Sigmoid colon (tissue), 4 donors: ENCODE measurements at regions not wholly inside any gene's neighbourhood (a gene's known extent, or its start where the extent isn't known, plus 50 kb on each side); places are given as distances from the start of the nearest gene placed in this dataset.

Source experiments
- EP300 ChIP-seq, 4 donors: sonication (generic); formaldehyde crosslinking; IDR thresholded peaks; one replicate each; pipeline ENCODE4 v1.6.1; 2017; ENCODE audit warnings: antibody characterized with exemption in 4 of 4
- POLR2A ChIP-seq, 2 donors: fragments of 450-650 bp; IDR thresholded peaks; one replicate each; pipeline ENCODE4 v1.6.1; 2016; ENCODE audit warnings: antibody characterized with exemption in 2 of 2, mild to moderate bottlenecking in 2 of 2, moderate library complexity in 2 of 2
- POLR2AphosphoS5 ChIP-seq, 4 donors: sonication (generic); formaldehyde crosslinking; IDR thresholded peaks; one replicate each; pipeline ENCODE4 v1.6.1; 2017; ENCODE audit warnings: antibody characterized with exemption in 4 of 4
- TF ChIP-seq, protein P1 (sequence below), 4 experiments: fragments of 450-650 bp in 3 of 4; fragments of 200-600 bp in 1 of 4; IDR thresholded peaks; one replicate each; pipeline ENCODE4 v1.5.1; 2016 to 2019; ENCODE audit warnings: antibody characterized with exemption in 4 of 4, mild to moderate bottlenecking in 3 of 4, moderate library complexity in 2 of 4

DNA sequence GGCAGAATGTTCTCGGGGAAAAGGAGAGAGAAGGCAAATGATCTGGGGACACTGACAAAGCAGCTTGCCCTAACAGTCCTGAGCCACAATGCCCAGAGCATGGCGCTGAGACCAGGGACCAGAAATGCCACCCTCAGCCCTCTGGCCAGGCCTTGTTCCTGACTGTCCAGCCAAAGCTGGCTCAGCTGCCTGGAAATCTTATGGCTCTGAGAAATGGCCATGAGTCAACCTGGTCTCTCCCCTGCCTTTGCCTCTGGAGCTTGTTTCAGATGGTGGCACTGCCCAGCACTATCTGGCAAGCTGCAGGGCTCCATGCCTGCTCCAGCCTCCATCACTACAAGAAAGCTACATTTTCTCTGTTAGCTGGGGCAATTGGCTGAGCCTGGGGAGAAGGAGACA, 90.5 kb upstream of the PLXNA4 start:
- TF ChIP-seq, protein P1, sequence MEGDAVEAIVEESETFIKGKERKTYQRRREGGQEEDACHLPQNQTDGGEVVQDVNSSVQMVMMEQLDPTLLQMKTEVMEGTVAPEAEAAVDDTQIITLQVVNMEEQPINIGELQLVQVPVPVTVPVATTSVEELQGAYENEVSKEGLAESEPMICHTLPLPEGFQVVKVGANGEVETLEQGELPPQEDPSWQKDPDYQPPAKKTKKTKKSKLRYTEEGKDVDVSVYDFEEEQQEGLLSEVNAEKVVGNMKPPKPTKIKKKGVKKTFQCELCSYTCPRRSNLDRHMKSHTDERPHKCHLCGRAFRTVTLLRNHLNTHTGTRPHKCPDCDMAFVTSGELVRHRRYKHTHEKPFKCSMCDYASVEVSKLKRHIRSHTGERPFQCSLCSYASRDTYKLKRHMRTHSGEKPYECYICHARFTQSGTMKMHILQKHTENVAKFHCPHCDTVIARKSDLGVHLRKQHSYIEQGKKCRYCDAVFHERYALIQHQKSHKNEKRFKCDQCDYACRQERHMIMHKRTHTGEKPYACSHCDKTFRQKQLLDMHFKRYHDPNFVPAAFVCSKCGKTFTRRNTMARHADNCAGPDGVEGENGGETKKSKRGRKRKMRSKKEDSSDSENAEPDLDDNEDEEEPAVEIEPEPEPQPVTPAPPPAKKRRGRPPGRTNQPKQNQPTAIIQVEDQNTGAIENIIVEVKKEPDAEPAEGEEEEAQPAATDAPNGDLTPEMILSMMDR (IDR thresholded peaks at IDR 0.05): no peak
- no peak for TF ChIP-seq EP300 (IDR thresholded peaks at IDR 0.05)
- TF ChIP-seq POLR2AphosphoS5 (IDR thresholded peaks at IDR 0.05): no peak
- TF ChIP-seq POLR2A (IDR thresholded peaks at IDR 0.05): no peak
